B cell (primary cell): ENCODE measurements at regions not wholly inside any gene's neighbourhood (a gene's known extent, or its start where the extent isn't known, plus 50 kb on each side); places are given as distances from the start of the nearest gene placed in this dataset.

Source experiments
- EZH2 ChIP-seq: IDR thresholded peaks from 2 replicates; pipeline ENCODE4 v1.6.1; 2012; ENCODE audit warnings: borderline replicate concordance, low read depth, mild to moderate bottlenecking, moderate library complexity, low read length; ENCODE audit not compliant: insufficient read depth, poor library complexity, severe bottlenecking
- TF ChIP-seq, protein P1 (sequence below): fragments of 200-600 bp; IDR thresholded peaks from one replicate; pipeline ENCODE4 v1.8.0; 2022; ENCODE audit warnings: antibody characterized with exemption, mild to moderate bottlenecking

- TF ChIP-seq, protein P1, sequence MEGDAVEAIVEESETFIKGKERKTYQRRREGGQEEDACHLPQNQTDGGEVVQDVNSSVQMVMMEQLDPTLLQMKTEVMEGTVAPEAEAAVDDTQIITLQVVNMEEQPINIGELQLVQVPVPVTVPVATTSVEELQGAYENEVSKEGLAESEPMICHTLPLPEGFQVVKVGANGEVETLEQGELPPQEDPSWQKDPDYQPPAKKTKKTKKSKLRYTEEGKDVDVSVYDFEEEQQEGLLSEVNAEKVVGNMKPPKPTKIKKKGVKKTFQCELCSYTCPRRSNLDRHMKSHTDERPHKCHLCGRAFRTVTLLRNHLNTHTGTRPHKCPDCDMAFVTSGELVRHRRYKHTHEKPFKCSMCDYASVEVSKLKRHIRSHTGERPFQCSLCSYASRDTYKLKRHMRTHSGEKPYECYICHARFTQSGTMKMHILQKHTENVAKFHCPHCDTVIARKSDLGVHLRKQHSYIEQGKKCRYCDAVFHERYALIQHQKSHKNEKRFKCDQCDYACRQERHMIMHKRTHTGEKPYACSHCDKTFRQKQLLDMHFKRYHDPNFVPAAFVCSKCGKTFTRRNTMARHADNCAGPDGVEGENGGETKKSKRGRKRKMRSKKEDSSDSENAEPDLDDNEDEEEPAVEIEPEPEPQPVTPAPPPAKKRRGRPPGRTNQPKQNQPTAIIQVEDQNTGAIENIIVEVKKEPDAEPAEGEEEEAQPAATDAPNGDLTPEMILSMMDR = no peak
- no peak for TF ChIP-seq EZH2
Measured at GRCh38 chr2:81334046-81334445, 1029.5 kb upstream of the LRRTM1 start.
